ENCODE measurements at regions not wholly inside any gene's neighbourhood (a gene's known extent, or its start where the extent isn't known, plus 50 kb on each side); places are given as distances from the start of the nearest gene placed in this dataset.

GRCh38 chr4:31338000-31338399 lies 617.8 kb downstream of the PCDH7 start:
- TF ChIP-seq CTCF (IDR thresholded peaks at IDR 0.05) (no peak), POLR2A (IDR thresholded peaks at IDR 0.05) (no peak)

All from right lobe of liver (tissue), 4 donors.